GM21526 (cell line): ENCODE measurements at regions not wholly inside any gene's neighbourhood (a gene's known extent, or its start where the extent isn't known, plus 50 kb on each side); places are given as distances from the start of the nearest gene placed in this dataset.

Source experiments
- ATAC-seq: cut with Tn5 transposase; IDR thresholded peaks from one replicate; pipeline ENCODE4 v1.9.1; 2021; ENCODE audit warnings: moderate library complexity; ENCODE audit not compliant: unreplicated experiment, low FRiP score

- no peak for ATAC-seq
Measured at GRCh38 chr10:4733843-4734224, 92.2 kb upstream of the AKR1E2 start.

GRCh38 chr10:4733150-4733842, 92.7 kb upstream of the AKR1E2 start:
- ATAC-seq = no peak

DNA sequence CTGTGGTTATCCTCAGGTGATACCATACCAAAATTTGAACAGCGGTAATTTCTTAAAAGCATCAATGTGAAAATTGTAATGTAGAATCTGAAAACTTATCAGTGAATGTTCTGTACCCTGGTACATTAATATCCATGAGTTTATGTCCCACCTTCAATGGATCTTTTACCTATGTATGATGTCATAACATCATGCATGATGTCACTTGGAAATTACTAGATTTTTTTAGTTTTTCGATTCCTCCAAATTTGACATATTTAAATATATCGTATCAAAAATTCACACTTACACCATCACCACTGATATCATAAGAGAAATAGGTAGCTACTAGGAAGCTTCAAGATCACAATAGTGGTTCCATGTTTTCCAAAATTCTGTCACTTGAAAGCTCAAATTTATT, 95.0 kb upstream of the AKR1E2 start:
- no peak for ATAC-seq

- ATAC-seq = no peak
Measured at GRCh38 chr10:4725917-4726606, 99.9 kb upstream of the AKR1E2 start.

DNA sequence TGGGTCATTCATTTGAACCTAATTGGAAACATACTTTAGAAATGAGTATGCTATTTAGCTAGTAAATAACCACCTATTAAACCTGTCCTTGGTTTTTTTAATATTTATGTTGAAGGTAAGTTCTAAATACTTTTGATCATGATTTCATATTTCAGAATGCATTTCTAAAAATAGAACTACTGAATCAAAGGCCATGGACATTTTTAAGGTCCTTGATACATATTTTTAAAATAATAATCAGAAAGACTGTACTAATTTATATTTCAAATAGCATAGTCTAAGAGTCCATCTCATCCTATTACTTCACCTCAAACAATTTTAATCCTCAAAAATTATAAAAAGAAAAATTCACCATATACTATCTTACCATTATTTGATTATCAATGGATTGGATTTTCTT, 102.1 kb upstream of the AKR1E2 start:
- no peak for ATAC-seq

GRCh38 chr10:4721999-4722753, 103.8 kb upstream of the AKR1E2 start:
- no peak for ATAC-seq

DNA sequence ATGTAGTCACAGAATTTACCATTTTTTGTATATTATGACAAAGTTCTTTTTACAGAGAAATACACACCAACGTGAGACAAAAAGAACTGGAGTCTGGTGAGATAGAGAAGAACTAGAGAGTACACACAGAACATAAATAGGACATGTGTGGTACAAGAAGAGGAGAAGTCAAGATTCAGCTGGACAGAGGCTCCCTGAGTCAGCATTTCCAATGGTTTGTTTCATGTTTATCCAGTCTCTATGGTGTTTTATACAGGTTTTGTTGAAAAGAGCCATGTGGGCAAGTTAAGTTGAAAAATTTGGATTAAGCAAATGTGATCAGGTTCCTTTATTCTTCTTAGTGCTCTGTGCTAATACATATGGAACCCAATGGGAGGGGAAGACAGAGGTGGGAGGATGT, 105.5 kb upstream of the AKR1E2 start:
- ATAC-seq = no peak

DNA sequence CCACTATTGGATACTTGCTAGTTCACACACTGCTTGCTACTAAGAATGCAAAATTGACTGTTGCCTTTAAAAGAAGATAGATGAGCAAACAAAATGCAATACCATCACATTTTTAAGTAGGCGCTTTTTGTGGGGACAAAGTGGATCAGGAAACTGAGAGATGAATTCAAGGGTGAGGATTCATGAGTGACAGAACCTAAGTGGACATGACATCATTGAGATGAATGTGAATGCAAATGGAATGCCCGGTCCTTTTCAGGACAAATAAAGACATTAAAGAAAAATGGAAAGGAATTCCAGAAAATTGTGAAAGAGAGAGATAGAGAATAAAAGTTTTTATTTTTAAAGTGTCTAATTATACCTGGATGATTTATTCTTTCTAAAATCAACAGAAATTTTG, 106.3 kb upstream of the AKR1E2 start:
- ATAC-seq = no peak

DNA sequence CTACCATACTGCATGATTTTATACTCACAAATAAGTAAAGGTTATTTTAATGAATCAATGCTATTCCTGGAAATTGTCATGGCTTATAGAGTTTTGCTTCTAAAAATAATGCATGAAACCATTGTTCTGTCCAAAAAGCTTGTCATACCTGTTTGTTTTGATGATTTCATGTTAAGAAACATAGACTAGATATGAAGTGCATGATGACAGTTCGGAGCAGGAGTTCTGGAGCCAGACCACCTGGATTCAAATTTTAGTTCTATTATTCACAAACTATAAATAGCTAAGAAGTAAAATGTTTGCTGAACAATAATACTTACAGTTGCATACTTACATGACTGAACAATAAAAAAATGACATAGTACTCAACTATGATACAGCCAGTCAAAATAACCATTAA, 107.0 kb upstream of the AKR1E2 start:
- no peak for ATAC-seq

DNA sequence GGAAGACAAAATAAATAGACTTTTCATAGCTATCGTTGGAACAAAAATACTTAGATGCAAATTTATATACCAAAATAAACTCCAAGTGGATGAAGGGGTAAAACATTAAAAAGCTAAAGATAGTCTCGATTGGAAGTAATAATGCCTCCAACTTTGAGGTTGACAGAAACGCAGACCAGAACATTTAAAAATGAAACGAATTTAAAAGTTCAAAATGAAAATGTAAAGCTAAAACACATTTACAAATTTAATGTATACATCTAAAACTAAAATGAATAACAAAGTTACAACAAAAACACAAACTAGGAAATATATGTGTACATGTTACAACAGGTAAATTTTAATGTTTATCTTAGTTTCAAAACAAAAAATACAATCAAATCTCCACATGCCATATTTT, 107.5 kb upstream of the AKR1E2 start:
- ATAC-seq = no peak

- ATAC-seq = no peak
Measured at GRCh38 chr10:4717670-4718069, 108.3 kb upstream of the AKR1E2 start.

GRCh38 chr10:4710858-4711257, 115.1 kb upstream of the AKR1E2 start:
- ATAC-seq = no peak

GRCh38 chr10:4708123-4708759, 117.8 kb upstream of the AKR1E2 start:
- ATAC-seq = no peak

GRCh38 chr10:4707221-4707620, 118.8 kb upstream of the AKR1E2 start:
- ATAC-seq = no peak

GRCh38 chr10:4704034-4704545, 121.9 kb upstream of the AKR1E2 start:
- no peak for ATAC-seq

GRCh38 chr10:4701016-4701415, 125.0 kb upstream of the AKR1E2 start:
- no peak for ATAC-seq

GRCh38 chr10:4699950-4700730, 125.9 kb upstream of the AKR1E2 start:
- no peak for ATAC-seq

DNA sequence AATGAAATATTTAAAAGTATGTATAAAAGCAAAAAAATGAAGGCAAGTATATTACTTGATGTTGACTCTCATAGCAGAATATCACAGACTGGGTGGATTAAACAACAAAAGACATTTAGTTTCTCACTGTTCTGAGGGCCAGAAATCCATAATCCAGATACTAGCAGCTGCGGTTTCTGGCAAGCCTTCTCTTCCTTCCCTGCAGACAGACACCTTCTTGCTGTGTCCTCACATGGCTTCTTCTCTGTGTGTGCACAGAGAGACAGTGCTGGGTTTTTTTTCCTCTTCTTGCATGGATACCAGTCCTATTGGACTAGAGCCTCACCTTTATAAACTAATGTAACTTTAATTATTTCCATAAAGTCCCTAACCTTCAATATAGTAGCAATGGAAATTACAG, 127.9 kb upstream of the AKR1E2 start:
- no peak for ATAC-seq

DNA sequence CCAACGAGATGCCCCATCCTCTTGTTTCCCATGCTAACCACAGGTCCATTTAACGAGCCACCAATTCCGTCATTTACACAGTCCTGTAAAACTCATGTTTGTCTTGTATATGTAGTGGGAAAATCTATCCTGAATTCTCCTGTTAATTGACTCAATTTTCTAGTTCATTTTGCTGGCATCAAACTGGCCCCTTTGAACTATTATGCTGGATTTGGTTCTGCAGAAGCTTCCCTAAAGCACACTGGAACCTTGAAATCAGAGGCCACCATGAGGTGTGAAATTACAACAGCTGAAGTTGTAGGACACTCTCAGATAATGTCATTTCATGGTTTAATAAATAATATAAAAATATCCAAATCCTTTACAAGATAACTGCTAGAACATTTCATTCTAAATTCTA, 129.8 kb upstream of the AKR1E2 start:
- no peak for ATAC-seq

- no peak for ATAC-seq
Measured at GRCh38 chr10:4693967-4694366, 132.0 kb upstream of the AKR1E2 start.
